Iris pigment epithelial cell (primary cell): ENCODE measurements at regions not wholly inside any gene's neighbourhood (a gene's known extent, or its start where the extent isn't known, plus 50 kb on each side); places are given as distances from the start of the nearest gene placed in this dataset.
"Not testable (repeated sequence)": the region's sequence is repeated elsewhere in the genome, so short reads cannot be mapped to it uniquely, and the experiment has no call there.

ENCODE experiments used
- DNase-seq: peaks from one replicate; pipeline ENCODE4 v3.0.0-alpha.2; 2011; ENCODE audit warnings: low read depth

- DNase-seq = not testable (repeated sequence)
Measured at GRCh38 chr4:154907345-154908045, 126.4 kb downstream of the RBM46 start.

- DNase-seq = peak; percentile 2
Measured at GRCh38 chr4:154908168-154908567, 127.1 kb downstream of the RBM46 start.

DNA sequence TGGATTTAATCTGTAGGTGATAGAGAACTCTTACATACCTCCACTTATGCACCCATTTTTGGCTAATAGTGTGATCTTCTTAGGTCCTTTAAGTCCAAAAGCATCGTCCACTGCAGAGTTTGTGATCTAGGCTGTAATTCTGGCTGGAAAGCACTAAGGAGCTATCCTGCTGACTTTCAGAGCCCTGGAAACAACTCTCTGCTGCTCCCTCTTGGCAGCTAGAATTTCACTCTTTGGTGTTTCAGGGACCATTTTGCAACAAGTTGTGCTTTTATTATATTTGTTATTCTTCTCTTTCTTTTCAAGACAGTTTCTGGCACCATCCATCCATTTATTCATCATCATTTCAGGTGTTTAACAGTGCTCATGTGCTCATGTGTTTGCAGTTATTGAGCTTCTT is 130.0 kb downstream of the RBM46 start:
- peak; percentile 29 for DNase-seq

DNA sequence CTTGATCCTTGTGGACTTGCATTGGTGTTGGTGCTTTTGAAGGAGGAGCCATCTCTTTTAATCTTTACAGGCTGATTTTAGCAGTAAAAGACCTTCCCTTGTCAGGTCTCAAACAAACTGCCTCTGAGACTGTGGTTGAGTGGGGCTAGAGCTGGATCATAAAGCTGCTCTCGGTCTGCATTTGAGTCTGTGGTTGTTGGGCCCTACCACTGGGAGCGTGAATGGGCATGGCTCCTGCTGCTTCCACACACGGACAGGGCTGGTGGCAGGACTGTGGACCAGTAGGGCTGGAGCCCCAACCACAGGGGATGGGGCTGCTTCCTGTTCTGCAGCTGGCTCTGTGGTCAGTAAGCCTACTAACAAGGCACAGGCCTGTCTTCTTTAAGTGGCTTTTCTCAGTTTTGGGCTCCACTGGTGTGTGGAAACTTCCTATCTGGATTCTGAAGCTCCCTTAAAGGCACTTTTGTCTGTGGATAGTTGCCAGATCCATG is 130.6 kb downstream of the RBM46 start:
- DNase-seq = no peak

DNA sequence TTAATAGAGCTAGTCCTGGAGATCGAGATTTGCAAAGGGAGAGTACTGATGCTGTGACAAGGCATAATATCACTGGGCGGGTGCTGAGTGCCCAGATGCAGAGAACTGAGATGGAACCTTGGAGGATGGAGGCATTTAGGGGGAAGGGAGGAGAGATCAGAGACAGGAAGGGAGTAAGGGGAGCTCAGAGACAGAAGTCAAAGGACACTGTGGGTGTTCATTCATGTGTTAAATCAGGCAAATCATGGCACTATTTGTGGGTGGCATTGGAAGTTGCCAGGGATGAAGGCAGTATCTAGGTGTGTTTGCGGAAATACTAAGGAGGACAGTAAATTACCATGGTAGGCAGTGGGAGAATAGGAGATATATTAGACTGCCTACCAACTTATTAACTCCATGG is 135.0 kb downstream of the RBM46 start:
- DNase-seq = no peak

DNA sequence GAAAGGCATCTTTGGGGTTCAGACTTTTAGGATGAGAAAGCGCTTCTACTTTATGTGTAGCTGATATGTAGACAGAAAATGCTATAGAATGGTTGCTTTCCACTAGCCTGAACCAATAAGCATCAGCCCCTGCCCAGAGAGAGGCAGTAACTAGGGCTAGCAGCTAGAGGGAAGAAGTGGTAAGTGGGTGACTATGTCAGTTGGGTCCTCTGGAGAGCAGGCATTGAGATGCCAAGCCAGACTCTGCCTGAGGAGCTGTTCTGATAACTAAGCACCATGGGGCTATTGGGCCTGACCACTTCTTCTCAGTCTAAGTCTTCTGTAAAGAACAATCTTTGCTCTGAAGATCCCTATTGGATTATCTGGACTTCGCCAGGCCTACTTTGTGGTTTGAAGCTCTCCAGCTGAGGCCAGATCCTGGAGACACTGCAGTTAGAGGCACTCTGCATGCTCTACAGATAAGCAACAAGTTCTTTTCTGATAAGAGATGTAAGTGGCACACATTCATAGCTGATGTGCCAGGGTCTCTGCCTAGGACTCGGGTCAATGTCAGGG is 146.1 kb downstream of the RBM46 start:
- no peak for DNase-seq

GRCh38 chr4:154928640-154929257 is 147.7 kb downstream of the RBM46 start:
- DNase-seq = peak; percentile 65

DNA sequence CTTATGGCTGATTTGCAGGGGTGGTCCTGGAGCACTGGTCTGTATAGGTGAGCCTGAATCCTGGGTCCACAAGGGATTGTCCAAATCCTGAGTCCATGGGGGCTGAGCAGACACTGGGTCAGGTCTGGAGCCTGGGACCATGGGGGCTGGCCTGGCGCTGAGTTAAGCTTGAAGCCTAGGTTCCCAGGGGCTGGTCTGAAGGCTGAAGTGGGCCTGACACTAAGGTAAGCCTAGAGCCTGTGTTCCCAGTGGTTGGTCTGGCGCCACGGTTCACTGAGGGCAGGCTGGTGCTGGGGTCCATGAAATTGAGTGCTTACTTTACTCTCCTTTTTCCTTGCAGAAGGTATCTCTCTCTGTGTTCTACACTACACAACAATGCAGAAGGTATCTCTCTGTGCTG is 155.8 kb downstream of the RBM46 start:
- DNase-seq = no peak

DNA sequence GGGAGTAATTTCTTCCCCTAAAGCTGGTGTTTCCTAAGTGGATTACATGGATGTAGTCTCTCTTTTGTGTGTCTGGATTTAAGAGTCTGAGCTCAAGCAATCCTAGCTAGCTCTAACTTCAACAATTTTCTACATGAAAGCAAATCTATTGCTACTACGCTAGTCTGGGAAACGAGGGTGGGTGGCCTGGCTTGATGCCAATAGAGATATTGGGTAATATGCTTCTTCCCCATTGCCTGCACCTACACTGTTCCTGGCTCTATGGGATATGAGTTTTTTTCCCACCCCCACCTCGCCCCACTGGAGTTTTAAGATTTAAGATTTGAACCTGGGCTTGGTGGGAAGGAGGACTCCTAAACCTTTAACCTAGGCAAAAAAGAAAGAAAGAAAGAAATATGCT is 158.8 kb downstream of the RBM46 start:
- no peak for DNase-seq

GRCh38 chr4:154942176-154942575 is 161.1 kb downstream of the RBM46 start:
- no peak for DNase-seq

- DNase-seq = no peak
Measured at GRCh38 chr4:154944996-154945395, 163.9 kb downstream of the RBM46 start.

GRCh38 chr4:154946113-154946512 is 165.0 kb downstream of the RBM46 start:
- no peak for DNase-seq

DNA sequence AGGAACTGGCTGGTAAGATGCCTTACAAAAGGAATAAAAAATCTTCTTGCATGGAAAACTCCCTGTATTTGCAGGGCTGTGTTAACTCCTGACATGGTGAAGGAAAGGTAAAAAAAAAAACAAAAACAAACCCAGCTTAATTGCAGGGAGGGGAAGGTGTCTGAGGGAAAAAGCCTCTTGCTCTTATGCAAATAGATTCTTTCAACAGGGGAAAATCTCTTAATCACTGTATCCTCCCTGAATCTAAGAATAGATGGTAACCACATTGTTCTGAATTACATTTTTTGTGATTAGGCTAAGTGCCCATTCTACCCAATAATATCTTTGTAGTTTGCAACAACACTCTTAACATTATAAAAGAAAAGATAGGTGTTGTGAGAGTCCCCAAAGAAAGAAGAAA is 172.6 kb downstream of the RBM46 start:
- DNase-seq = no peak

- DNase-seq = no peak
Measured at GRCh38 chr4:154954117-154954516, 173.0 kb downstream of the RBM46 start.

- no peak for DNase-seq
Measured at GRCh38 chr4:154958121-154958520, 177.0 kb downstream of the RBM46 start.

DNA sequence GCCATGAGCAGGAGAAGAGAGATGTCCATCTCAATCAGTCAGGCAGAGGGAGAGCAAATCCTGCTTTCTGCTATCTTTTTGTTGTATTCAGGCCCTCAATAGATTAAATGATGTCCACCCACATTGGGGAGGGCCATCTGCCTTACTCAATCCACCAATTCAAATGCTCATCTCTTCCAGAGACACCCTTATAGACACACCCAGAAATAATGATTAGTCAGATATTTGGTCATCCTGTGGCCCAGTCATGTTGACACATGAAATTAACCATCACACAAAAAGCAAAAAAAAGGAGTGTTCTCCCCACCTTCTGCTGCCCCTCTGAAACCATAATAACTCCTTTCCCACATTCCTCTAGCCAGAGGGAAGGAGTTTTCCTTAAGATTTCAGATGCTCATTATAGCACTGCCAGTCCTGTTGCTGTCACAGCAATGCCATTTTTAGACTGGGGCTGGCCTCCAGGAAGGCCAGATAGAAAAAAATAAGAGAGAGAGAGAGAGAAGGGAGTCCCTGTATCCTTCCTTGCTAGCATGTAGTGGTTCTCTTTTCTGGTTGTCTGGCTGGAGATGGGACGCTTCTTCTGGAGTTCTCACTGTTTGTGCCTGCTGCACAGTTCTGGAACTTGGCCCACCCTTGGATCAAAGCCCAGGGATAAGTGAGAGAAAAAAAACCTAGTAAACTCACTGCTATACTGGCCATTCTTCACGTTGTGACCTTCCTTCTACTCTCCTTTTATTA is 177.7 kb downstream of the RBM46 start:
- DNase-seq = peak; percentile 3

DNA sequence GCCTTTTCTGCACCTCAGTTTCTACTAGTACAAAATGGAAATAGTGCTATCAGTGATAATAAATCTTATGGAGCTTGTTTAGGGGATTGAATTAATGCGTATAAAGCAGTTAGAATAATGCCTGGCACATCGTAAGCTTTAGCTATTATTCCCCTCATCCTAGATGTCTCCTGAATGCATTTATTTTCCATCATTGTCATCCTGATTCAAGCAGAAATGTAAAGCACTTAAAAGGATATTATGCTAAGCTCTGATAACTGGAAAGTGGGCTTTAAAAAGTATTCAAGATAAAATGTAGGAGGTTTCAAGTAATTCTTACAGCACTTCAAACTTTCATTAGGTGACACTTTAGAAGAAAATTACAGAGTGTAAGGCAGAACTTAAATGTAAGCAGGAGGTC is 178.7 kb downstream of the RBM46 start:
- DNase-seq = no peak

DNA sequence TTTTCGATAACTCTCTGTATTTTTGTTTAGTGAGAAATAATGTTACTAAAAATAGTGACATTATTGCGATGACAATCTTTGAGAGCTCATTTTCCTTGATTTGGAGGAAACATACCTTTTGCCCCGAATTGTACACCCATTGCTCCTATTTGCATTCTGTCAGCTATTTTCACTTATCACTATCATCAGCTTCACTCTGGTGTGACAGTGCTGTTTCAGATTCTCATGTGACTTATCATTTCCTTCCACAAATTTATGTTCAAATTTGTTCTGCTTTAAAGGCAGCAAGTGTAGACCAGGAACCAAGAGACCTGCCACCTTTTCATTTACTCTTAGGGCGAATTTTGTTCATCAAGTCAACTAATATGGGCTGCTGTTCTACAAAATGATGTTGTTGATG is 179.4 kb downstream of the RBM46 start:
- no peak for DNase-seq

GRCh38 chr4:154961263-154961662 is 180.2 kb downstream of the RBM46 start:
- no peak for DNase-seq

DNA sequence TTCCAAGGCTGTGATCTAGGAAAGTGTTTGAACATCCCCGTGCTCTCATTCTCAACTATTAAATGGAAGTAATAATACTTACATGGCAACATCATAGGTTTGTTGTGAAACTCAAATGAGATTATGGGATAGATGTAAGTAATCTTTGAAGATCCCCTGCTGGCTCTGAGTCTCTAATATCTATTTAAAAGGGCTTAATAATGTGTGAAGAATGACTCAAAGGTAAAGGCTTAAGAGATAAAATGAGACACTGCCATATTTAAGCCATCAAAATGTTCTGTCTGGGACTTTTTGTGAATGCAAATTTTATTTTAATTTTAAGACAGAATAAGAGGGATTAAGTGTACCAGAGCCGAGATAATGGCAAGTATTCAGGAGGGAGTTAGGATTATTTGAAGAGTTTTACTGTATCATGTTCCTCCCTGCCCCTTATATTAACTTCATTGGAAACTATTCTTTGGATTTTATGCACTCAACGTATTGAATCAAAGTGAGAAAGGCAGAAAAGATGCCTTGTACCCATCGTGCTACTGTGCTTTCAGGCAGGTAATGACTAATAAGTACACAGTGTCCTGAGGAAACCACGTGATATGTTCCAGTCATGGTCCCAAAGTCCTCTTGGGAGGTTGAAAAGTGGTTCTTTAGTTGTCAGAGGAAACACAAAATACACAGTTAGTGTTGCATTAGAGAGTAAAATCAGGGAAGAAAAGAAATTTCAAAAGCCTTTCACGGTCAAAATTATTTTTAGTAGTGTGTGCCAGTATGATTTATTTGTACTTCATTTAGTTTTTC is 192.4 kb downstream of the RBM46 start:
- DNase-seq = no peak

DNA sequence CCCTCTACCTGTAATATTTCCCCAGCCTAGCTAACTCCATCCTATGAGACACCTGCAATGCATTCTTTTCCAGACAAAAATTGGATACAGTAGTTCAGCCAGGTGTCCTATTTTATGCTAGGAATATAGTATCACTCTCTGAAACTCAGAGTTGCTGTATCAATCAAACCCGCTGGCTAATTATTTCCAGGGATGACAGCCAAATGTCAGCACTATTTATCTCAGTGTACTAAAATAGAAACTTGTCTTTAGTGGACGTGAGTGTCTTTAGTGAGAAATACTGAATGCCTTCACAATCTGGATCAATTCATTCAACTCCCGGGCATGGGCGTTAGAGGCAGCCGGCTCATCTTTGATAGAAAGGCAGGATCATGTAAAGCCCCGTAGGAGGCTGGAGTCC is 196.2 kb downstream of the RBM46 start:
- DNase-seq = no peak
